Eye (tissue), 1 donor: ENCODE measurements at regions not wholly inside any gene's neighbourhood (a gene's known extent, or its start where the extent isn't known, plus 50 kb on each side); places are given as distances from the start of the nearest gene placed in this dataset.

Experiments used
- DNase-seq: peaks from one replicate; pipeline ENCODE4 v3.0.0-alpha.2; 2015

DNA sequence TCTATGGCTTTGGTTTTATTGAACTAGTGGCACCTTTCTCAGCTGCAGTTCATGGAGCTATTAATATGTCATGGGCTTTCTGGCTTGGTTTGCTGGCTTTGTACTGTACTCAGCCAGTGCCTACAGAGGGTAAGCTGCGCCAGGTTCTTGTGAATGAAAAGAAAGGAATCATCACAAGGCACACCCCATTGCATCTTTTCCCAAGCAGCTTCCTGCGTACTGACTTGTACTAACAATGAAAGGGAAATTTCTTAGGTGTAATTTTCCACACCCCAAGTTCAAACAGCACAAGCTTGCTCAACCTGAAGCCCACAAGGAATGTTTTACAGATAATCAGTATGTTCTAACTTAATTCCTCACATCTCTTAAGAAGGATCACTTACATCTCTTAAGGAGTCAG is 78.0 kb upstream of the TNFSF18 start:
- no peak for DNase-seq

DNA sequence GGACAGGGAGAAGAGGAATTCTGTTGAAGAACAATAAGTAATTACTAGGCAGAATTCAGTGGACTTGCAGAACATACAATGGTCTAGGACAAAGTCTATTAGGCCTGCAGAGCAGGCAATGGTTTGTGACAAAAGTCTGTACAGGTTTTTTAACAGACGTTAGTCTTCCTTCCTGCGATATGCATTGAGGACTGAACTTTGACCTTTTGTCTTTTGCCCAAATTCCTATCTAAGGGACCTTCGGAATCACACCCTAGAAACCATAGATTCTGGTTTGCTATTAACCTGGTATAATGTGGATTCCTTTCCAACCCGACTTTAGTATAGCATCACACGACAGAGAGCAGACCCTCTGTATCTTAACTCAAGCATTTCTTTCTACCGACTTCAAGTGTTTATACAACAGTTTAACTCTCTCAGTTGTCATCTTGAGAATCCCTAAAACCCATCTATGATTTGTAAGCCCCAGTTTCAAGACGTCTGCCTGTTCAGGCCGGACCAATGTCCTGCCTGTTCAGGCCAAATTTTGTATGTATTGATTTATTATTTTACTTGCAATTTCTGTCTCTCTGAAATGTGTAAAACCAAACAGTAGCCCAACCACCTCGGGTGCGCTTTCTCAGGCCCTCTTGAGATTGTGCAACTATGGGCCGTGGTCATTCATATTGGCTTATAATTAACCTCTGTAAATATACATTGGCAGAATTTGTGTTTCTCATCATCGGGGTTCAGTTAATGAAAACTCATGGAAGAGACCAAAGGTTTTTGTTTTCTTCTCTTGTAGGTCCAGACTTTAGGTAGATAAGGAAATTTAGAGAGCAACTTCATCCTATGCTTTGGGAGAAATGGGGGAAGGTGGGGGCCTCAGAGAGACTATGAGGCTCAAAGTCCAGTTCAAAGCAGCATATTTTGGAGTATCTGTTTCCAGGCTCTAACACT is 76.9 kb upstream of the TNFSF18 start:
- DNase-seq = no peak

DNA sequence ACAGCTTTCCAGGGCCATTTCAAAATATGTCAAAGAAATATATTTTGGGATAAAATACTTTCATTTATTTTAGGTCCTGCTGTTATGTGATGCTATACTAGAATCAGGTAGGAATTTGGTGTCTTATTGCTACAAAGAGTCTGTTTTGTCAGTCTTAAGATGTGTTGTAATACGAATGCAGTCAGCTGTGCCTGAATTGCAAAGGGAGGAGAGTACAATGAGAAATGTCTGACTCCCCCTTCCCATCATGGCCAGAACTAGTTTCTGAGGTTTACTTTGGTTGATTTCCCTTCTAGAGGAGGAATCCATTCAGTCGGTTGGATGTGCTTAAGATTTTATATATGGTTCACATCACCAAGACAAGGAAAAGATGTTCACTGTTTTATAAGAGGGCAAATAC is 75.7 kb upstream of the TNFSF18 start:
- no peak for DNase-seq

DNA sequence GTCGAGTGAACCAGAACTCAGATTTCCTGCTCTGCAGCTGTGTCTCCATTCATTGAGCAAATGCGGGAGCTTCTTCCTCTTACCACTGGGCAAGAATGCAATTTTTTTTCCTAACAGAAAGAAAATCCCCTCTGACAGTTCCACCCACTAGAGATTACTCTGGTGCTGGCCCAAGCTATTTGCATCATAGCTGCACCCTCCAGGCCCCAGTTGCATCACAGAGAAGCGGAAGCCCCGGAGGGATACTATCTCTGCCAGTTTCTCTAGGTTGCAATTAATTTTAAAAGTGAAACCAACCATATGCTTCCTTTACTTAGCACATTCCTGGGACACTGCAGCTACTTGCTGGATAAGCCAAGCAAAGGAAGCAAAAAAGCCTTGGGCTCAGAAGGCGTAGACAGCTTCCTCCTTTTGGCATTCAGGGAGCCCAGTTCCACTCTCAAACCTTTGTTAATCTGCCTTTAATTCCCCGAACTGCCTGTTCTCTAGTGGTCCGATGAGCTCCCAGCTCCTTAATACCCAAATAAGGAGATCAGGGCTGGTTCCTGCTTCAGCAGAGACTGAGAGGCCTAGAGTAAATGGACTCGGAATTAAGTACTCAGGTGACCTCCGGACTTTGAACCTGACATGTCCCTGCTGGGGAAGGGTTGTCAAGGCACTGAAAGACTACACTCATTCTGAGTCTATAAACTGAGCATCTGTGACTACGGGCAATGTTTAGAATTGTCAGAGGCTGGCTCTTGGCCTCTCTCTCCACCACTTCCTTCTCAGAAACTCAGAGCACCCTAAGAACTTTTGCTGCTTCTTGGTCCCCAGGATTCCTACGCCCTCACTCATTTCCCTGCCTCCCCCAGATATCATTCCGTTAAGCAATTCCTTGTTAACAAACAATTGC is 72.5 kb upstream of the TNFSF18 start:
- DNase-seq = peak; percentile 77

DNA sequence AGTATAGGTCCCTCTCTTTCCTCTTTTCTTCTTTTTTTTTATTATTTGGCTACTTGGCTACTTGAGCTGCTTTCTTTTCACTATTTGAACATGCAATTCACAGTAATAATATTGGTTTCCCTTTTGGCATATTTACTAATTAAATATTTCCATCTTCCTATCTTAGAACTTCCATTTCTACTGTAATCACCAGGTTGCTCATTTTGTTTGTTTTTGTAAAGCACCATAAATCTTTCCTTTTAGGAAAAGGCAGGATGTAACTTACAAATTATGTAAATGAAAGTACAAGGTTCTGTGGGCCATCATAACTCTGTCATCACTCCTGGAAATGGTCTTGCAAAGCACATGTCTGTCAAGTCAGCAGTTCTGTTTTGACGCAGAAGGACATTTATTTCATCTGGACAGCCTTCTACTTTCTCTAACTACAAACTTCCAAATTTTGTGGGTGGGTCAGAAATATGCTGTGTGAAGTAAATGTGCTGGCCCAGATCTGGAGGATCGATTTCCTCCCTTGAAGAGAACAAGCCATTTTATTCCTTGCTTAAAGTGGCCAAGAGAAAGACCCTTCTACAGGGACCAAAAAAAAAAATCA is 71.7 kb upstream of the TNFSF18 start:
- no peak for DNase-seq

DNA sequence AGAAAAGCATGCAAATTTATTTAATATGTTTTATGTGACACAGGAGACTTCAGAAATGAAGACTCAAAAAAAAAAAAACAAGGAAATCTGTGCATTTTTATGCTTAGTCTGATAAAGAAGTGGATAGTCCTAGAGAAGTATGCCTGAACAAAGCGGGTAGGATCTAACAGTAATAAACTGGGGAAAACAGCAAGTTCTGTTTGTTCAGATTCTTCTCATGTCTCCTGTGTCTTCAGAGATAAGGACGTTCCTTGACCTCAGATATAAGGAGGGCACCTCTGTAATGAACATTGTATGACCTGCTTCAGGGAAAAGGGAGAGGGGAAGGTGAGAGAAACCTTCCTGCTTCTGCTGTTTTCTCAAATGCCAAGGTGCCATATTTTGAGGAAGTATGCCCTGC is 67.7 kb upstream of the TNFSF18 start:
- no peak for DNase-seq

DNA sequence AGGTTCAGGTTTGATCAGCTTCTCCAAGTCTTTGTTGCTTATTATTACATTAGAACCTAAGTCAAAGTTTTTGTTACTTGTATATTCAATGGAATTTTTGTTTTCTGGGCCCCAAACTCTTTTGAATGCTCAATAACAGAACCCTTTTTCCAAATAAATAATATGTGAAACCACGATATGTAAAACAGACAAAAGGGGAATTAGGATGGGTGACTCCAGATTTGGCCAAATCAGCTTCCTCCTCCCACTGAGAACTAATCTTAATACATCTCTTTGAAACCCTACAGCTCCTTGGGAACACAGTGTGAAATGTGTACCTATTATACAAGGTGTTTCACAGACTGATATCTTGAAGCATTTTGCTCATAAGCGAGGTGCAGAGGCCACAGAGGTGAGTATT is 67.0 kb upstream of the TNFSF18 start:
- no peak for DNase-seq

DNA sequence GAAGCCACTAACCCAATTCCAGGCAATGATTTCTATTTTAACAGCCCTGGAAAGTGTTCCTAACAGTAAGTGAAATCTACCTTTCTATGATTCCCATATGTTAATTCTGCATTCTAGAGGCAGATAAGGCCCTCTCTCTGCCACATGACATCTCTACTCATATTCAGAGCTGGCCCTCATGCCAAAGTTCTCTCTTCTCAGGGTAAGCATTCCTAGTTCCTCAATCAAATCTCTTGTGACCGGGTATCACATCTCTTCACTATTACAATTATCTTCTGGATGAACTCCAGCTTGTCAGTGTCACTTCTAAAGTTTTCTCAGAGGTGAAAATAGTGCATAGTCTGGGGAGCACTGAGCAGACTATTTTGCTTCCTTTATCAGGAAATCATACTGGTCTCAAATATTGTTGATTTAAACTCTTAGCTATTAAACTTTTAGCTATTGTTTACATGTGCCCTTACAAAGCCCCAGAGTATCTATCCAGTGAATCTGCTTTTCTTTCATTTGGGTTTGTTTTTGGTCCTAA is 66.4 kb upstream of the TNFSF18 start:
- no peak for DNase-seq

DNA sequence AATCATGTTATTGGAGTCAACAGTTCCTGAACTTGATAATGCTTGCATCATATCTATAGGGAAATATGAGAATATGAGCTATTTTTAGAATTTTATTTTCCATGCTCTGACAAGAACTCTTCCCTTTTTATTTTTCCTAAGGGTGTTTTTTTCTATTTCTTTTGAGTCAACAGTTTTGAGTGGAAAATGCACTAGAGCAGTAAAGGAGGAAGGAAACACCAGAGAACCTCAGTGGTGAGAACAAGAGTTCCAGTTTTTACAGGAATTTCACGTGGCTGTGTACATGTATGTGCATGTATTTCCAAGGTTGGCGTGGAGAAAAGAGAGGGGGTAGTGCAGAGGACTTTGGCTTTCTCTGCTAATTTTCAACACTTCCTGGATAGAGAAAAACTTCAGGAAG is 63.6 kb upstream of the TNFSF18 start:
- DNase-seq = no peak

DNA sequence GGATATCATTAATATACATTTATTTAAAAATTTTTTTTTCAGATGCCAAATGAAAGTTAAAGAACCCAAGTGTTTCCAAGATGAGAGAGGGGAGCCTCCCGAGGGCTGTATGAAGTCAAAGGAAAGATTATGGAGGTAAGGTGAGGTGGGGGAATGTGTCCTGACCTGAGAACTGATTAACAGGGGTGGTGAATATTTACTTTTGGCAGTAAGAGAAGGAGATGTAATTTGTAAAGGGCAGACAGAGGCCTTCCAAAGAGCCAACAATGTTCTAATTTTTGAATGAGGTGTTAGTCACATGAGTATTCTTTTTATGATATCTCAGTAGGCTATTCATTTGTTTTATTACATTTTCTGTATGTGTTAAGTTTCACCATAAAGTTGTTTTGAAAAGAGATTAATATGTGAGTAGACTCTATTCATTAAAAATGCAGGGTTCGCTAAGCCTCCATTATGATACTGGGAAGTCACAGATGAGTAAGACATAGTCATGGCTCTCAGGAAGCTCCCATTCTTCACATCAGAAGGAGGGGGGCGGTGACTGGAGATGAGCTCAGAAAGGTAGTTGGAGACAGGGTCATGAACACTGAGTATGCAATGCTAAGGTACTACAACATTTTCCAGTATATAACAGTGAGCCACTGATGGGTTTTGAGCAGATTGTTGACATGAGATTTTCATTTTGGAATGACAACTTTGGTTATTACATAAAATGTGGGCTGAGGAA is 62.4 kb upstream of the TNFSF18 start:
- DNase-seq = no peak

DNA sequence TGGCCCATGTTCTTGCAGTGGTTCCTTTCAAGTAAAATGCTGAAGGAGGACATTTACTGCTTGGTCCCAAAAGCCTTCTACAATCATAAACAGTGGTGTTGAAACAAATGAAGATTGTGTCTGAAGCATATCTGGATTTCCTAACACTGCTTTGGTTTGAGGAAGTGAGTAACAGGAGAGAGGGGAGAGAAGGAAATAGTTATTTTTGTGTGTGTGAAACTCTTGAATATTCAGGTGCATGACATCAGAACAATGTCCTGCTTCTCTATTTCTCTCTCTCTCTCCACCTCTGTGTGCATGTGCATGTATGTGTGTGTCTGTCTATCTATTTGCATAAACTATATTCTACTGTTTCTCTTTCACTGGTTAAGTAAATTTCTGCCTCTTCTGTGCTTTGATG is 61.4 kb upstream of the TNFSF18 start:
- DNase-seq = no peak

DNA sequence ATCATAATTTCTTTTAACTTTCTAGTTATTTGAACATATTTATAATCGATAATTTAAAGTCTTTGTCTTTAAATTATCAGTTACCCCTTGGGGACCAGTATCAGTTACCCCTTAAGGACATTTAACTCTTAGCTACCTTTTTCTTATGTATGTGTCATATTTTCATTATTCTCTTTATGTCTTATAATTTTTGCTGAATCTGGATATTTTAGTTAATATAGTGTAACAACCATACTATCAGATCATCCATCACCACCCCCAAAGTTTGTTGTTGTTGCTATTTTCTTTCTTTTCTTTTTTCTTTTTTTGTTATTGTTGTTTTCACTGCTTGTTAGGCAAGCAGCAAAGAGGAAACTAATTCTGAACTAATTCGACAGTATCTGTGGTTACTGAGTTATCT is 57.0 kb upstream of the TNFSF18 start:
- no peak for DNase-seq

DNA sequence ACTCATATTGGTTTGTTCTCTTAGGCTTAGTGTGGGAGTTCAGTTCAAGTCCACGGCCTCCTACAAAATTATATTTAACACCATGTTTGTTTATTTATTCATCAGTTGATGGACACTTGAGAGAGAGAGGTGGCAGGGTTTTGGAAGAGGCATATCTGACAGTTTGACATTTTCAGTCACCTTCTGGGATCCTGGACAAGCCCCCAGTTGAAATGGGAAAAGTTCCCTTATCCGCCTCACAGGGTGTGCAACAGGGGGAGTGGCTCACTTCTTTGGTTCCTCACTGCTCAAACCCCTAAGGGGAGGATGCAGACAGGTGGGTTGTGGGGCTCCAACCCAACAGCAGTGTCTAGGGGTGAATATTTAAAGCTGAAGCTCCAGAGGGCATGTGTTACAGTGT is 52.3 kb upstream of the TNFSF18 start:
- no peak for DNase-seq

DNA sequence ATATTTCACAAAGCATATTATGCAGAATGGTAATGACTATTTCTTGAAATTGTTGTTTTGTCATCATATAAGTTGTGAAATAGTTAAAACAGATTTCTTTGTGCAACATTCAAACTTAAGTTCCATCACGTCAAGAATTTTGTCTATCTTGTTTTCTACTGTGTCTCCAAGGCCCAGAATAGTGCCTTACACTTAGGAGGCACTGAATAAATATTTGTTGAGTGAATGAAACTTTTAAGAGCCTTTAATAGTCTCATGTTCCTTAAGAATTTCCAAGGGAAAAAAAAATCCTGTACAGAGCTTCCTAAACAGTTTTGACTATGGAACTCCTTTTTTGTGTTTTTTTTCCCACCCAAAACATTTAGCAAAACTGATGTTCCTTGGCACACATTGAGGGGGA is 50.8 kb upstream of the TNFSF18 start:
- DNase-seq = no peak

DNA sequence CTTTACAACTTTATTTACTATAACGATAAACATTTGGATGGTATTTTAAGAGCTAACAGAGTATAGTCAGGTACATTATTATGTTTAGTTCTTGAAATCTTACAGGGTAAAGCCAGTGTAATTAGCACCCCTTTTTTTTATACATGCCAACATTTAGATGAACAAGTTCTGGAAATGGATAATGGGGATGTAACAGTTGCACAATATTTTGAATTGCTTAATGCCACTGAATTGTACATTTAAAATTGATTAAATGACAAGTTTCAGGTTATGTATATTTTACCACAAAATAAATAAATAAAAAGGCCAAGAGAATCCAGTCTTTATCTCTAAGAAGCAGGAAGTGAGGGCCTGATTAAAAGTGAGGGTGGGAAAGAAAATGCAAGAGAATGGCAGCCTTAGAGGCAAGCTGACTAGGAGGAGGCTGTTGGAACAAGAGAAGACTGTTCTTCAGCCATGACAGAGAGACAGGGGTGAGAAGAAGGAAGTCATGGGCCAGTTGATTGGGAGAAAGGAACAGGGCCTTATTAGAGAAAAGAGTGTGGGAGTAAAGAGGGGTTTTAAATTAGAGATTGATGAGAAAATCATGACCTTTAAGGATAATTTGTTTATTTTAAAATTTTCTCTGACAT is 49.9 kb upstream of the TNFSF18 start:
- DNase-seq = no peak
